GM06990 (cell line): ENCODE measurements at regions not wholly inside any gene's neighbourhood (a gene's known extent, or its start where the extent isn't known, plus 50 kb on each side); places are given as distances from the start of the nearest gene placed in this dataset.

ENCODE experiments used
- DNase-seq: peaks from one replicate; pipeline ENCODE4 v3.0.0-alpha.2; 2011; ENCODE audit not compliant: insufficient read length; ENCODE audit errors: extremely low read depth
- H3K27me3 ChIP-seq: replicated peaks from 2 replicates; pipeline ENCODE4 v1.6.0; 2011; ENCODE audit warnings: low read length; ENCODE audit not compliant: control insufficient read depth, insufficient read depth
- H3K36me3 ChIP-seq: 2 replicates; pipeline ENCODE4 v1.5.1; 2011; ENCODE audit warnings: low read length; ENCODE audit not compliant: control insufficient read depth, insufficient read depth
- H3K4me3 ChIP-seq: replicated peaks from 2 replicates; pipeline ENCODE4 v1.5.1; 2011; ENCODE audit warnings: low read depth, mild to moderate bottlenecking, control low read depth, low read length
- TF ChIP-seq, protein P1 (sequence below): IDR thresholded peaks from 2 replicates; pipeline ENCODE4 v1.5.1; 2011; ENCODE audit warnings: low read length, control low read depth, mild to moderate bottlenecking, inconsistent platforms; ENCODE audit not compliant: insufficient read depth, poor library complexity, severe bottlenecking

DNA sequence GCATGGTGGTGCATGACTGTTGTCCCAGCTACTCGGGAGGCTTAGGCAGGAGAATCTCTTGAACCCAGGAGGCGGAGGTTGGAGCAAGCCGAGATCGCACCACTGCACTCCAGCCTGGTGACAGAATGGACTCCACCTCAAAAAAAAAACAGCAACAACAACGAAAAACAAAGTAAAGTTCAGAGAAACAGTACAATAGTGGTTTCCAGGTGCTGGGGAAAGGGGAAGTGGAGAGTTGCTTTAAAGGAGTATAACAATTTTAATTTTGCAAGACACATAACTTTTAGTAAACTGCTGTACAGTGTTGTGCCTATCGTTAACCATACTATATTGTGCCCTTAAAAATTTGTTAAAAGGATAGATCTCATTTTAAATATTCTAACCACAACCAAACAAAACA lies 662.7 kb upstream of the POT1 start:
- no peaks in the 10 kb centered on the region for H3K27me3 ChIP-seq
- no peak for DNase-seq
- no peak overlapping the region for H3K4me3 ChIP-seq
- H3K36me3 ChIP-seq: no peaks in the 10 kb centered on the region
- TF ChIP-seq, protein P1, sequence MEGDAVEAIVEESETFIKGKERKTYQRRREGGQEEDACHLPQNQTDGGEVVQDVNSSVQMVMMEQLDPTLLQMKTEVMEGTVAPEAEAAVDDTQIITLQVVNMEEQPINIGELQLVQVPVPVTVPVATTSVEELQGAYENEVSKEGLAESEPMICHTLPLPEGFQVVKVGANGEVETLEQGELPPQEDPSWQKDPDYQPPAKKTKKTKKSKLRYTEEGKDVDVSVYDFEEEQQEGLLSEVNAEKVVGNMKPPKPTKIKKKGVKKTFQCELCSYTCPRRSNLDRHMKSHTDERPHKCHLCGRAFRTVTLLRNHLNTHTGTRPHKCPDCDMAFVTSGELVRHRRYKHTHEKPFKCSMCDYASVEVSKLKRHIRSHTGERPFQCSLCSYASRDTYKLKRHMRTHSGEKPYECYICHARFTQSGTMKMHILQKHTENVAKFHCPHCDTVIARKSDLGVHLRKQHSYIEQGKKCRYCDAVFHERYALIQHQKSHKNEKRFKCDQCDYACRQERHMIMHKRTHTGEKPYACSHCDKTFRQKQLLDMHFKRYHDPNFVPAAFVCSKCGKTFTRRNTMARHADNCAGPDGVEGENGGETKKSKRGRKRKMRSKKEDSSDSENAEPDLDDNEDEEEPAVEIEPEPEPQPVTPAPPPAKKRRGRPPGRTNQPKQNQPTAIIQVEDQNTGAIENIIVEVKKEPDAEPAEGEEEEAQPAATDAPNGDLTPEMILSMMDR: no peak

DNA sequence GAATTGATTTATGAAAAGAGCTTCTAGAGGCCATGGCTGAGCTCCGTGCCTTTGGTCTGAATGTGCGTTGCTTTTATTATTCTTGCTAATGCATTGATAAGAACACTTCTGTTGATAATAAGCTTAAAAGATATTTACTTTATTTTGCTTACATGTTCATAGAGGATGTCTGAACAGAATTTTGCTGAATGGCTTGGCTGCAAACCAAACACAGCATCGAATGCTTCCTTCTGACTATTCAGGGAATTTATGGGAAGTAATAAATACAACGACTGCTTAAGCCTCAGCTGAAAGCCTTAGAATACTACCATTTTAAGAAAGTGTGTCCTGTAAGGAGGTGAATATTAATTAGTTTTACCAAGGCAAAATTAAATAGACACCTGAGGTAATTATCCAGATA lies 643.5 kb upstream of the POT1 start:
- Histone ChIP-seq H3K36me3 (no peaks in the 10 kb centered on the region), H3K27me3 (no peaks in the 10 kb centered on the region), H3K4me3 (no peak overlapping the region)
- TF ChIP-seq, protein P1: no peak
- DNase-seq: no peak

DNA sequence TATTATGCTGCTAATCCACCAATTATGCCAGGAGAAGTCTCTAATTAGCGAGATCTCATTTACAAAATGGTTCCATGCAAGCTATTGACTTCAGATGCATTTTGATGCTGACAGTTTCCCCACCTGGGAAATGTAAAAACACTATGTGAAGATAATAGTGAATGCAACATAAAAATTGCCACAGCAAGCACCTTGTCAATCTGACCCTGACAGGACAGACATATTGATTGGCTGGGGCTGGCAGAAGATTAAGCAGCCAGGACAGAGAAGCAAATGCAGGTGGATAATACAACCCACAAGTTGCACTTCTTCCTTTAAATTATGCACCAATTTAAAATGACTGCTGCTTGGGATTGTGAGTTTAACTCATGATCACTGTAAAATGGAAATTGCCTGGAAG lies 642.8 kb upstream of the POT1 start:
- TF ChIP-seq, protein P1: no peak
- DNase-seq: no peak
- H3K27me3 ChIP-seq: no peaks in the 10 kb centered on the region
- H3K4me3 ChIP-seq: no peak overlapping the region
- H3K36me3 ChIP-seq: no peaks in the 10 kb centered on the region

DNA sequence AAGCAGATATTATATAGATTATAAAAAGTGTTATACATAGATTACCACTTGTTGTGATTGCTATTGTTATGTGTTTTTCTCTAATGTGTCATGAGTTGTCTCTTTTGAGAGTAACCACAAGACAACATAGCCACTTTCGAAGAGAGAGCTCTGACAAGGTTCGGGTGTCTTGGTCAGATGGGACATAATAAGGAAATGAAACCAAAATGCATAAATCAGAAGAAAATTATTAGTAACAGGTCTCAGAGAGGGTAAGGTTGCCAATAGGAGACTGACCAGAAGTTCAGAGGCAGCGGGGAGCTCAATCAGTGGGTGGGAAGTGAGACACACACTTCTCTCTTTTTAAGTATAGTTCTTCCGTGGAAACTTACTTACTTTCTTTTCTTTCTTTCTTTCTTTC lies 639.2 kb upstream of the POT1 start:
- H3K36me3 ChIP-seq: no peaks in the 10 kb centered on the region
- H3K27me3 ChIP-seq: no peaks in the 10 kb centered on the region
- peak; percentile 6 for DNase-seq
- TF ChIP-seq, protein P1: no peak
- no peak overlapping the region for H3K4me3 ChIP-seq

DNA sequence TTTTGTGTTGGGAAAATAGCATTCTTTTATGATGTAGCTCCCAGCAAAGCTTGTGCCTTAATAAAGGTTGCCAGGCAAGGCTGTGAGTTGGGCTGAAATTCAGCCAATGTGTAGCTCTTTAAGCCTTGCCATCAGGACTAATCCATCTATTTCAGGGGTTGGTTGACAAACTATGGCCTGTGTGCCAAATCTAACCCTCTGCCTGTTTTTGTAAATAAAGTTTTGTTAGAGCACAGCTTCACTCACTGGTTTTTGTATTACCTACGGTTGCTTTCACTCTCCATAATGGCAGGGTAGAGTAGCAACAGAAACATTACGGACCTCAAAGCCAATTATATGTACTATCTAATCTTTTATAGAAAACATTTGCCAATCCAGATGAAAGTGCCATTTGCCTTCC lies 638.1 kb upstream of the POT1 start:
- TF ChIP-seq, protein P1: no peak
- no peaks in the 10 kb centered on the region for H3K27me3 ChIP-seq
- DNase-seq: no peak
- H3K36me3 ChIP-seq: no peaks in the 10 kb centered on the region
- H3K4me3 ChIP-seq: no peak overlapping the region

DNA sequence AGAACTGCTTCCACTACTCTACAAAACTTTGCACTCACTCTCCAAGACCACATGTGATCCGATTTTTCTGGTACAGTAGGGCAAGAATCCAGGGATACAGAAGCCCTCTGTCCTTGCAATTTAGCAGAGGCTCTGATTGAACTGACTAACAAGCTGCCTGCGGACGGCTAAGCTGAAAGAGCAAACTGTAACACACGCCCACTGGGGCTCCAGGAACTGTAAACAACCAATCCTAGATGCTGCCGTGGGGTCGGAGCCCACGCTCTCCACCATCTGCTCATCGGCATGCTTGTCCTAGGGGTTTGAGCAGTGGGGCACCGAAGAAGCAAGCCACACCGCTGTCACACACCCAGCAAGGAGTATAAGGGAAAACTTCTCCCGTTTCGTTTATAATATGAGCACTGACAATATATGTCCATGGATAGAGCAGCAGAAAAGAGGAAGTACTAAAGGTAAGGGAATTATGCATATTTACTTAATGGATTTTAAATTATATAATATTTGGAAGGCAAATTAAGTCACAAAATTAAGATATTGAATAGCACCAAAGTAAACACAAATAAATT lies 634.4 kb upstream of the POT1 start:
- Histone ChIP-seq H3K36me3 (no peaks in the 10 kb centered on the region), H3K27me3 (no peaks in the 10 kb centered on the region), H3K4me3 (no peak overlapping the region)
- DNase-seq: no peak
- TF ChIP-seq, protein P1: no peak
